NOMO-1 treated with DMSO at 0.1 percent for 48 hours (cell line): ENCODE measurements at regions not wholly inside any gene's neighbourhood (a gene's known extent, or its start where the extent isn't known, plus 50 kb on each side); places are given as distances from the start of the nearest gene placed in this dataset.

ENCODE experiments used
- DNase-seq: peaks from one replicate; lab custom pipeline; 2025; ENCODE audit not compliant: unreplicated experiment; lab: John Stamatoyannopoulos, UW

- DNase-seq, result peak; percentile 57
Measured at GRCh38 chr5:159638954-159639559, 277.2 kb upstream of the ADRA1B start.

DNA sequence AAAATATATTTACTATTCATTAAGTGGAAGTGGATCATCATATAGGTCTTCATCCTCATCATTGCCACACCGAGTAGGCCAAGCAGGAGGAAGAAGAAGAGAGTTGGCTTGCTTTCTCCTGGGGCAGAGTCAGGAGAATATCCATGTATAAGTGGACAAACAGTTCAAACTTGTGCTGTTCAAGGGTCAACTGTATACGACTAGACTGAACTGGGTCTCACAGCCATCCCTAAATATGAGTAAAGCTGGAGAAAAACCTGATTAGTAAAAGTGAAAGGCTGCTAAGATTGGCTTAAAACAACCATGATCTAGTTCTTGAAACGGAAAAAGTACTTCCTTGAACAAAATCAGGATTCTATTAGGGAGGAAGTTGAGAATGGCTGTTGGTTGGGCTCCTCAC is 276.7 kb upstream of the ADRA1B start:
- DNase-seq, result no peak

DNA sequence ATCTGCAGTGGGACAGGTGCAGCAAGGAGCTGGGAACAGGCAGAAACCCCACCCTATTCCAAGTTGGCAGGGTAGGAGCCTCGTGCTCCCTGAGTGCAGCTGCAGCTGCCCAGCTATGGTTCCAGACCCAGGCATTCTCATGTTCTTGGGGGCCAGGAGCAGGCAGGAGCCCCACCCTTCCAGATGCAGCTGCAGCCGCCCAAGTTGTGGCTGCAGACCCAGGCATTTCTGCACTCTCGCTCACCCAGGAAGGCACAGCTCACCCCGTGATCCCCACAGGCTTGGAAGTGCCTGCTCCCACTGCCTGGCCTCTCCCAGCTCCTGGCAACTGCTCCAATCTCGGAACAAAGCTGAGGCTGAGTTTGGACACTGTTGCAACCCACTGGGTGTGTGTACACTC is 275.8 kb upstream of the ADRA1B start:
- no peak for DNase-seq

DNA sequence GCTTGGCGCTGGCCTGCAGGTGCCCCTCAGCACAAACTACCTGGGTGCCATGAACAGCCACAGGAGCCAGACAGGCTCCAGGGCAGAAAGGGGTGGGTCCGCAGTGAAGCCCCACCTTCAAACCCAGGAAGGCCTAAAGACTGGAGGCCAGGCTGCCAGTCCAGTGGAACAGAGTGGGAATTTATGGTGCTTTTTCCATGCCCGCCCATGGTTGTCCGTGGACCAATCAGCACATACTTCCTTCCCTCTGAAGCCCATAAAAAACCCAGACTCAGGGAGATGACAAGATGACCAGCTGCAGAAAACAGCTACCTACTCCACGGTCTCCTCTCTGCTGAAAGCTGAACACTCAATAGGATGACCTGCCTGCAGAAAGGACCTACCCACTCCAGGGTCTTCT is 275.4 kb upstream of the ADRA1B start:
- no peak for DNase-seq

DNA sequence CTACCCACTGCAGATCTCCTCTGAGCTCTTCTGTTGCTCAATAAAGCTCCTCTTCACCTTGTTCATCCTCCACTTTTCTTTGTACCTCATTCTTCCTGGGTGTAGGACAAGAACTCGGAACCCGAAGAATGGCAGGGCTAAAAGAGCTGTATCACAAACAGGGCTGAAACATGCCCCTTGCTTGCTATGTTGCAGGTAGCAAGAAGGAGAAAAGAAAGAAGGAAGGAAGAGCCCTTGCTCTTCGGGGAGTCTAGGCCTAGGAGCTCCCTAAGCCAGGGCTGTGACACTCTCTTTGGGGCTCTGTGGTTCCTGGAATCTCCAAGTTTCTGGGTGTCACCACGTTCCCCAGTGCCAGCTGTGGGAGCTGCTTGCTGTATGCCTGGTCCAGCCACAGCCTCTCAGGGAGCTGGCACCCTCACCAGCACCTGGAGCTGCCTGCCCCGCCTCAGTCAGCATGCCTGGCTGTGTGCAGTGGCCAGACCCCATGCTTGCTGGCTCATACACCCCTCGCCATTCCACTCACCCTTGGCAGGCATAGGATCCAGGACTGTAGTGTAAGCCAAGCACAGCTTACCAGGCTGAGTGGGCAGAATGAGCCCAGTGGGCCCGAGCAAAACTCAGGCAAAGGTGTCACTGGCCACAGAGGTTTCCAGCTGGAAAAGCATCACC is 274.8 kb upstream of the ADRA1B start:
- no peak for DNase-seq

- no peak for DNase-seq
Measured at GRCh38 chr5:159642379-159642778, 273.9 kb upstream of the ADRA1B start.

DNA sequence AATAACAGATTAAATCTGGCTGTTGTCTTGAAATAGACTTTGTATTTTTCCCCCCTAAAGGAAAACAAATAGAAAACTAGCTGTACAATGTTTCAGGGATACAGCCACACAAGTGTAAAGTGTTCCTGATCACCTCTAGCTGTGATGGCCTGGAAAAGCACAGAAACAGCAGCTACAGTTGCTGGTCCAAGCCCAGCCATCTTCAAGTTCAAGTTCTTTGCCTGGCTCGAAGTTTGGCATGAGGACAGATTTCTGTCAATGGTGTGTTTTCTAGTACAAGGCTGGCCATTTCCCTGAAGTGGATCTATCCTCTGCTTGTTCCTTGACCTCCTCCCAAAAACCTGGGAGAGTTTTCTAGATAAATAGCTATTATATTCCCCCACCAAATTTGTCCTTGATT is 272.2 kb upstream of the ADRA1B start:
- no peak for DNase-seq

DNA sequence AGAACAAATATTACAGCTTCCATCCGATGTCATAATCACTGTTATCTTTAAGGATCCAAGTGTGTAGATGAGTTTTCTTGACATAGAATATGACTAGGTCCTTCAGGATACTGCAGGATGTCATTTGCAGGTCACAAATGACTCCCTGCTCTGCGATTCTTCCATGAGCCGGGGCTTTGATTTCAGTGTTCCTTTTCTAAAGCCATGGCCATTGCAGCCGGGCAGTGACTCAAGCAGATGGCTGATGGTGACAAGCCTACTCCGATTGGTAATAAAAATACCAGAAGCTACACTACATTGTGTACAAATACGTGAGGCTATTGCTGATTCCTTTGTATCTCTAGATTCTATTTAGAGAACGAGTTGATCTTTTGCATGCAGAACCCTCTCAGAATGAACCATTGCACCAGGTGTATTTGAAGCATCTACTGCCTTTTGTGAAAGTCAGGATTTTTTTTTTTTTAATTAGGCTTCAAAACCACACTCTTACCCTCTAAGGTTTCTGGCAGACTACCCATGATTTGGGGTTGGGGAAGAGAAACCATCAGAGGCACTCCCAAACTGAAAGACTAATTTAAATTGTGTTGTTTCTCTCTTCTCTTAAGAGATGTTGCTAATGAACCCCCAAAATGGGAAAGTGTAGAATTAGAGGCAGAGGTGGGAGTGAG is 271.0 kb upstream of the ADRA1B start:
- no peak for DNase-seq

DNA sequence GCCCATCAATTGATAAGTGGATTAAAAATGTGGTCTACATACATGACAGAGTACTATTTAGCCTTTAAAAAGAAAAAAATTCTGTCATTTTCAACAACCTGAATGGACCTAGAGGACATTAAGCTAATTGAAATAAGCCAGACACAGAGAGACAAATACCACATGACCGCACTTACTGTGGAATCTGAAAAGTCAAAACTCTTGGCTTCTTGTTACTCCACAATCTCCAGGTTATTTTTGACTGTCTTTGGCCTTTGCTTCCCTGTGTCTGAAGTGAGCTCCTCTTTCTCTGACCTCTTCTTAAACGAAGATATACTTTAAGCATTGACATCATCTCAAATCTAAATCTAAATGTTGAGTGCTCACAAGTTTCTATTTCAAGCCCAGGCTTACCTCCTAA is 265.5 kb upstream of the ADRA1B start:
- no peak for DNase-seq

GRCh38 chr5:159655757-159656409 is 260.4 kb upstream of the ADRA1B start:
- DNase-seq, result no peak

- no peak for DNase-seq
Measured at GRCh38 chr5:159657298-159657697, 259.0 kb upstream of the ADRA1B start.

DNA sequence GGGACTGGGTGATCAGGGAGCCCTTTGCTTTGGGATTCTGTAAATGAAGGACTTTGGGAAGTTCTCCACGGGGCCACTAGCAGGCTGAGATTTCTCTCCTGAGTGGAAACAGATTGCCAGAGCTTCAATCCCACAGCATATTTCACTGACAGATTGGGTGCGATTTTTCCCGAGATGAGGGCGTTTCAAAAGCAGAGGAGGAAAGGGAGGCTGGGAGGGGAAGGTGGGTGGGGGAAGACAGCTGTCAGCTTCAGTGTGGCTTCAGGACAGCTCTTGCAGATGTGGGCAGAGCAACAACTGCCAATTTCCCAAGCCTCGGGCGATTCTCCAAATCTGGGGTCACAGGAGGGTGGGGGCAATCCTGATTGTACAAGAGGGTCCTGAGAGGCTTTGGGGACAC is 258.5 kb upstream of the ADRA1B start:
- no peak for DNase-seq

DNA sequence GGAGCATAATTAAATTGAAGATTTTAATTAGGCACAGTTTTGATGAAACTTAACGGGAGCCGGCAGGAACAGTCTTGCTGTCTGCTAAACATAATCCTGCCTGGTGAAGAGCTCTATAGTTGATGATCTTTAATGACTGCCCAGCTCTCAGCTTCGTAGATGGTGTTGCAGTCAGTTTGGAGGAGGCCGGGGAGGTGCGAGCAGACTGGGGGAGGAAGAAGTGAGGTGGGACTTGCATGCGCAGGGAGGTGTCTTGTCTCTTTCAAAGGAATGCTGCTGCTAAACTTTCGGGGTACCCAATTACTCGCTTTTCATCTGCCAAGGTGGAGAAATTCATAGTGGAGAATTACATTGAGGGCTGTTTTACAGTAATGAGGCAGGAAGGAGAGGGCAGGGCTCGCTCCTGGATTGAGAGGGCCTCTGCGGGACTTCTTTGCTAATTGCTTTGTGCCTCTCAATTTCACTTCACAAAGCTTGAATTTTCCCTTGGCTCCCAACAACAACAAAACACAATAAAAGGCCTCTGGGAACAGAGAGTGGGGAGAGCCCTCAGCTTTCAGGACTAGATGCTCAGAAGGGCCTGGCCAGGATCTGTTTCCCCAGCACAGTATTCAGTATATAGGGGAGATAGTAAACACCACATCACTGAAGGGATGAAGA is 257.9 kb upstream of the ADRA1B start:
- DNase-seq, result no peak

- no peak for DNase-seq
Measured at GRCh38 chr5:159660401-159660800, 255.9 kb upstream of the ADRA1B start.

- DNase-seq, result no peak
Measured at GRCh38 chr5:159663986-159664385, 252.3 kb upstream of the ADRA1B start.

GRCh38 chr5:159667286-159667685 is 249.0 kb upstream of the ADRA1B start:
- no peak for DNase-seq

DNA sequence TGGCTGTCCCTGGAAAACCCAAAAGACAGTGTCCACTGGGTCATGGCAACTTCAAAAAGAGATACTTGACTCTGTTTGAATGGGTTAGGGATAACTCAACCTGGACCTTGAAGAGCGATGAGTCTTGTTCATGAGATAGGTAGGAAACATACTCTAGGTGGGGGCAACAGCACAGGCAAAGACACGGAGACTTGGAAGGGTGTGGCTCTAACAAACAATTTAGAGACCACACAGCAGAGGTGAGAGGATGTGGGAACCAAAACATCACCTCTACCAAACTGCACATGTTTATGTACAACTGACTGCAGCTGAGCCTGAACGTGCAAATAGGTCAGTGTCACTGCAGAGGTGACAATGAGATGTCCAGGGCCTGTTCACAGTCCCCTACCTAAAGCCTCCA is 247.7 kb upstream of the ADRA1B start:
- DNase-seq, result no peak

- no peak for DNase-seq
Measured at GRCh38 chr5:159669559-159669958, 246.7 kb upstream of the ADRA1B start.

DNA sequence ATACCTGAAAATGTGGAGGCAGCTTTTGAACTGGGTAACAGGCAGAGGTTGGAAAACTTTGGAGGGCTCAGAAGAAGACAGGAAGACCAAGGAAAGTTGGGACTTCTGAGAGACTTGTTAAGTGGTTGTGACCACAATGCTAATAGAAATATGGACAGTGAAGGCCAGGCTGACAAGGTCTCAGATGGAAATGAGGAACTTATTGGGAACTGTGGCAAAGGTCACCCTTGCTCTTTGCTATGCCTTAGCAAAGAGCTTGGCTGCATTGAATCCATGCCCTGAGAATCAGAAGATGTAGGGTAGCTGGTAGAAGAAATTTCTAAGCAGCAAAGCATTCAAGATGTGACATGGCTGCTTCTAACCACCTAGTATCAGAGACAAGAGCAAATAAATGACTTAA is 244.4 kb upstream of the ADRA1B start:
- DNase-seq, result peak; percentile 20

DNA sequence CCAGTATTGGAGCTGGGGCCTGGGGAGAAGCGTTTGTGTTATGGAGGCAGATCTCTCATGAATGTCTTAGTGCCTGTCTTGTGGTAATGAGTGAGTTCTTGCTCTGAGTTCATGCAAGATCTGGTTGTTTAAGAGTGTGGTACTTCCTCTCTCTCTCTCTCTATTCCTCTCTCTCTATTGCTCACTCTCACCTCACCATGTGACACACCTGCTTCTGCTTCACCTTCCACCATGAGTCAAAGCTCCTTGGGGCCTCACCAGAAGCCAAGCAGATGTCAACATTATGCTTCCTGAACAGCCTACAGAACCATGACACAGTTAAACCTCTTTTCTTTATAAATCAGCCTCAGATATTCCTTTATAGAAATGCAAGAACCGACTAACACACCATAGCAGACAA is 242.7 kb upstream of the ADRA1B start:
- no peak for DNase-seq

DNA sequence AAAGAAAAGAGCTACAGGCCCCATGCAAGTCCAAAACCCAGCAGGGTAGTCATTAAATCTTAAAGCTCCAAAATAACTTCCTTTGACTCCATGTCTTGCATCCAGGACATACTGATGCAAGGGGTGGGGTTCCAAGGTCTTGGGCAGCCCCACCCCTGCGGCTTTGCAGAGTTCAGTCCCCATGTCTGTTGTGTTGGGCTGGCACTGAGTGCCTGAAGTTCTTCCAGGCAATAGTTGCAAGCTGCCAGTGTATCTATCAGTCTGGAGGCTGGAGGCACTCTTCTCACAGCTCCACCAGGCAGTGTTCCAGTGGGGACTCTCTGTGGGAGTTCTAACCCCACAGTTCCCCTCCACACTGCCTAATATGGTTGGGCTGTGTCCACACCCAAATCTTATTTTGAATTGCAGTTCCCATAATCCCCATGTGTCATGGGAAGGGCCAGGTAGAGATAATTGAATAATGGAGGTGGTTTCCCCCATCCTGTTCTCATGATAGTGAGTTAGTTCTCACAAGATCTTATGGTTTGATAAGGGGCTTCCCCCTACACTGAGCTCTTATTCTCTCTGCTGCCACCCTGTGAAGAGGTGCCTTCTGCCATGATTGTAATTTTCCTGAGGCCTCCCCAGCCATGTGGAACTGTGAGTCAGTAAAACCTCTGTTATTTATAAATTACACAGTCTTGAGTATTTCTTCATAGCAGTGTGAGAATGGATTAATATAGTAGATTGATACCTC is 237.5 kb upstream of the ADRA1B start:
- DNase-seq, result no peak
